Smooth muscle cell (in vitro differentiated cells): ENCODE measurements at regions not wholly inside any gene's neighbourhood (a gene's known extent, or its start where the extent isn't known, plus 50 kb on each side); places are given as distances from the start of the nearest gene placed in this dataset.
"Not testable (repeated sequence)": the region's sequence is repeated elsewhere in the genome, so short reads cannot be mapped to it uniquely, and the experiment has no call there.

Experiments
- DNase-seq: peaks from one replicate; lab custom pipeline; 2025; ENCODE audit not compliant: unreplicated experiment; lab: John Stamatoyannopoulos, UW
- H2AFZ ChIP-seq: fragments of 200-600 bp; sonication (generic); 2 replicates; pipeline ENCODE4 v1.6.0; 2016; ENCODE audit warnings: antibody characterized with exemption, low read depth, mild to moderate bottlenecking
- H3F3A ChIP-seq: fragments of 200-600 bp; sonication (generic); 2 replicates; pipeline ENCODE4 v1.6.0; 2017; ENCODE audit warnings: antibody characterized with exemption, low read depth
- H3K27ac ChIP-seq: fragments of 200-600 bp; sonication (generic); 2 replicates; pipeline ENCODE4 v1.5.1; 2016; ENCODE audit warnings: low read depth, mild to moderate bottlenecking
- H3K27me3 ChIP-seq: fragments of 200-600 bp; sonication (generic); 2 replicates; pipeline ENCODE4 v1.6.1; 2016; ENCODE audit warnings: low read depth, mild to moderate bottlenecking
- H3K36me3 ChIP-seq: fragments of 200-600 bp; sonication (generic); 2 replicates; pipeline ENCODE4 v1.5.1; 2016; ENCODE audit warnings: low read depth
- H3K4me1 ChIP-seq: fragments of 200-600 bp; sonication (generic); 2 replicates; pipeline ENCODE4 v1.5.1; 2016; ENCODE audit warnings: low read depth
- H3K4me2 ChIP-seq: fragments of 200-600 bp; sonication (generic); 2 replicates; pipeline ENCODE4 v1.6.0; 2016; ENCODE audit warnings: mild to moderate bottlenecking
- H3K4me3 ChIP-seq: fragments of 200-600 bp; sonication (generic); 2 replicates; pipeline ENCODE4 v1.5.1; 2016; ENCODE audit warnings: mild to moderate bottlenecking
- H3K79me2 ChIP-seq: fragments of 200-600 bp; sonication (generic); 2 replicates; pipeline ENCODE4 v1.6.0; 2016; ENCODE audit warnings: low read depth, mild to moderate bottlenecking
- H3K9ac ChIP-seq: fragments of 200-600 bp; sonication (generic); 2 replicates; pipeline ENCODE4 v1.6.0; 2016; ENCODE audit warnings: low read depth
- H3K9me3 ChIP-seq: fragments of 200-600 bp; sonication (generic); replicated peaks from 2 replicates; pipeline ENCODE4 v1.5.1; 2016; ENCODE audit warnings: low read depth
- H4K20me1 ChIP-seq: fragments of 200-600 bp; sonication (generic); 2 replicates; pipeline ENCODE4 v1.6.0; 2016; ENCODE audit warnings: low read depth
- CTCF ChIP-seq: fragments of 200-600 bp; sonication (generic); IDR thresholded peaks from 2 replicates; pipeline ENCODE4 v1.5.1; 2017; ENCODE audit warnings: borderline replicate concordance, mild to moderate bottlenecking, antibody characterized with exemption; ENCODE audit not compliant: insufficient read depth, poor library complexity, severe bottlenecking
- WGBS: methylation state at CpG from one replicate; pipeline ENCODE4 v1.1.7; 2016; ENCODE audit warnings: low lambda C conversion rate; 5-methylcytosine and 5-hydroxymethylcytosine counted together

GRCh38 chrX:113390531-113390930 is 549.9 kb upstream of the AMOT start:
- Histone ChIP-seq H3K79me2 (no peaks in the 10 kb centered on the region), H3F3A (no peaks in the 10 kb centered on the region), H3K9ac (no peak overlapping the region), H3K9me3 (no peaks in the 10 kb centered on the region), H4K20me1 (no peaks in the 10 kb centered on the region), H3K4me2 (no peak overlapping the region), H3K4me3 (no peak overlapping the region), H3K27ac (no peak overlapping the region), H3K36me3 (no peaks in the 10 kb centered on the region), H3K27me3 (no peaks in the 10 kb centered on the region), H2AFZ (no peak overlapping the region), H3K4me1 (no peaks in the 10 kb centered on the region)
- no peak for TF ChIP-seq CTCF
- WGBS = 96% methylated on average over 3 of the region's 3 CpGs
- no peak for DNase-seq

GRCh38 chrX:113389846-113390245 is 549.2 kb upstream of the AMOT start:
- Histone ChIP-seq H4K20me1 (no peaks in the 10 kb centered on the region), H2AFZ (no peak overlapping the region), H3K9ac (no peak overlapping the region), H3K4me2 (no peak overlapping the region), H3K36me3 (no peaks in the 10 kb centered on the region), H3K4me3 (no peak overlapping the region), H3K27me3 (no peaks in the 10 kb centered on the region), H3K9me3 (no peaks in the 10 kb centered on the region), H3K79me2 (no peaks in the 10 kb centered on the region), H3K4me1 (peaks cover 2% of the 10 kb centered on the region), H3F3A (no peaks in the 10 kb centered on the region), H3K27ac (no peak overlapping the region)
- no peak for TF ChIP-seq CTCF
- no peak for DNase-seq
- WGBS = 91% methylated on average over 2 of the region's 2 CpGs

- Histone ChIP-seq H3K27ac (no peak overlapping the region), H3K79me2 (no peaks in the 10 kb centered on the region), H3F3A (no peaks in the 10 kb centered on the region), H3K9ac (no peak overlapping the region), H3K4me2 (peak overlapping the region; percentile 41), H2AFZ (no peak overlapping the region), H4K20me1 (no peaks in the 10 kb centered on the region), H3K9me3 (no peaks in the 10 kb centered on the region), H3K36me3 (no peaks in the 10 kb centered on the region), H3K4me3 (no peak overlapping the region), H3K27me3 (no peaks in the 10 kb centered on the region), H3K4me1 (peaks cover 7% of the 10 kb centered on the region)
- no peak for TF ChIP-seq CTCF
- DNase-seq = no peak
- 16% methylated on average over 3 of the region's 3 CpGs for WGBS
Observed at GRCh38 chrX:113384628-113385027, 544.0 kb upstream of the AMOT start.

GRCh38 chrX:113373421-113373820 is 532.8 kb upstream of the AMOT start:
- H3K4me1 ChIP-seq = peaks cover 15% of the 10 kb centered on the region
- H3K4me2 ChIP-seq, H3K4me3 ChIP-seq, H3K79me2 ChIP-seq, H2AFZ ChIP-seq, DNase-seq, H3K9ac ChIP-seq, H3K27ac ChIP-seq, H4K20me1 ChIP-seq, H3K36me3 ChIP-seq, H3K9me3 ChIP-seq, H3K27me3 ChIP-seq, H3F3A ChIP-seq: not testable (repeated sequence)
- WGBS = 66% methylated on average over 3 of the region's 3 CpGs
